Activated CD8-positive, alpha-beta memory T cell treated with anti-CD3 and anti-CD28 coated beads, Interleukin-2, amount 10 ng/mL, durations not matched to agents 7 days and 5 days (primary cell): ENCODE measurements at regions not wholly inside any gene's neighbourhood (a gene's known extent, or its start where the extent isn't known, plus 50 kb on each side); places are given as distances from the start of the nearest gene placed in this dataset.

ENCODE experiments used
- ATAC-seq: fragments of 150-1000 bp; cut with Tn5 transposase; one replicate; pipeline ENCODE4 v1.10.0; 2021; ENCODE audit warnings: moderate library complexity
- CTCF ChIA-PET: fragments of 350-600 bp; sonication (Branson Sonifier 250); formaldehyde crosslinking; loops from one replicate; lab custom pipeline; 2021; ENCODE audit warnings: antibody characterized with exemption; lab: Charles Lee
- DNase-seq: peaks from one replicate; pipeline ENCODE4 v3.0.0-alpha.2; 2020
- H3K27ac Mint-ChIP-seq: one replicate; pipeline ENCODE4 v1.8.0; 2021; ENCODE audit warnings: mild to moderate bottlenecking, mixed read lengths
- H3K27me3 Mint-ChIP-seq: one replicate; pipeline ENCODE4 v1.8.0; 2021; ENCODE audit warnings: mixed read lengths
- H3K36me3 Mint-ChIP-seq: one replicate; pipeline ENCODE4 v1.8.0; 2021; ENCODE audit warnings: mild to moderate bottlenecking, mixed read lengths
- H3K4me1 Mint-ChIP-seq: one replicate; pipeline ENCODE4 v1.8.0; 2021; ENCODE audit warnings: mixed read lengths
- H3K4me3 Mint-ChIP-seq: one replicate; pipeline ENCODE4 v1.8.0; 2021; ENCODE audit warnings: mild to moderate bottlenecking, moderate library complexity, mixed read lengths
- H3K9me3 Mint-ChIP-seq: one replicate; pipeline ENCODE4 v1.8.0; 2022; ENCODE audit warnings: low read depth, mixed read lengths

- CTCF ChIA-PET, result no interaction called here
- H3K9me3 Mint-ChIP-seq, result peaks cover 3% of the 10 kb centered on the region
- DNase-seq (no peak), ATAC-seq (no peak)
- H3K27me3 Mint-ChIP-seq, result no peaks in the 10 kb centered on the region
- no peak overlapping the region for H3K27ac Mint-ChIP-seq
- no peak overlapping the region for H3K4me3 Mint-ChIP-seq
- H3K4me1 Mint-ChIP-seq, result no peaks in the 10 kb centered on the region
- H3K36me3 Mint-ChIP-seq, result no peaks in the 10 kb centered on the region
Measured at GRCh38 chr18:44197832-44198611, 482.7 kb upstream of the SETBP1 start.

- H3K36me3 Mint-ChIP-seq, result no peaks in the 10 kb centered on the region
Measured at GRCh38 chr18:44198612-44199284, 481.9 kb upstream of the SETBP1 start.

GRCh38 chr18:44213293-44213692 is 467.4 kb upstream of the SETBP1 start:
- no peaks in the 10 kb centered on the region for H3K27me3 Mint-ChIP-seq
- H3K4me1 Mint-ChIP-seq, result no peaks in the 10 kb centered on the region
- ATAC-seq, result no peak
- DNase-seq, result no peak
- CTCF ChIA-PET, result no interaction called here
- H3K36me3 Mint-ChIP-seq, result no peaks in the 10 kb centered on the region
- H3K27ac Mint-ChIP-seq, result no peak overlapping the region
- no peak overlapping the region for H3K4me3 Mint-ChIP-seq
- no peaks in the 10 kb centered on the region for H3K9me3 Mint-ChIP-seq

More at GRCh38 chr18:44198612-44199284, 481.9 kb upstream of the SETBP1 start:
- Mint-ChIP-seq H3K9me3 (peaks cover 3% of the 10 kb centered on the region), H3K4me1 (no peaks in the 10 kb centered on the region), H3K27ac (no peak overlapping the region), H3K4me3 (no peak overlapping the region), H3K27me3 (no peaks in the 10 kb centered on the region)
- CTCF ChIA-PET, result no interaction called here
- ATAC-seq (no peak), DNase-seq (no peak)

GRCh38 chr18:44214396-44214795 is 466.3 kb upstream of the SETBP1 start:
- H3K4me1 Mint-ChIP-seq, result no peaks in the 10 kb centered on the region
- ATAC-seq, result no peak

GRCh38 chr18:44216169-44216568 is 464.5 kb upstream of the SETBP1 start:
- Mint-ChIP-seq H3K27ac (no peak overlapping the region), H3K9me3 (no peaks in the 10 kb centered on the region), H3K27me3 (no peaks in the 10 kb centered on the region), H3K4me3 (no peak overlapping the region), H3K36me3 (no peaks in the 10 kb centered on the region), H3K4me1 (no peaks in the 10 kb centered on the region)
- DNase-seq (no peak), ATAC-seq (no peak)
- CTCF ChIA-PET, result no interaction called here

More at GRCh38 chr18:44214396-44214795, 466.3 kb upstream of the SETBP1 start:
- DNase-seq, result no peak
- Mint-ChIP-seq H3K36me3 (no peaks in the 10 kb centered on the region), H3K27ac (no peak overlapping the region), H3K4me3 (no peak overlapping the region), H3K27me3 (no peaks in the 10 kb centered on the region), H3K9me3 (no peaks in the 10 kb centered on the region)
- CTCF ChIA-PET, result no interaction called here

DNA sequence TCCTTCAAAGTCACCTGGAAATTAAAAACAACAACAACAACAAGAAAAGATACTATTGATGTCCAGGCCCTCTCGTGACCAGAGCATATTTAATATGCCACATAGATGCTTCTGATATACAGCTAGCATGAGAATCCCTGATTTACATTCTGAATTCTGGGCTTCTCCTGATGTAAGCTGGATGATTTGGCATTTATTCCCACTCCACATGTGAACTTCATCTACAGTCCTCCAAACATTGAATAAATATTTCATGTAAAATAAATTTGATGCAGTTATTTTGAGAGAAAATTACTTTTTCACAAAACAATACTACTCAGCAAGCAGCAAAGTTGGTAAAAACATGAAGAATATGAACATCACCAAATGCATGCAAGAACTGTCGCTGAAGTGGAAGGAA is 453.2 kb upstream of the SETBP1 start:
- Mint-ChIP-seq H3K9me3 (peaks cover 2% of the 10 kb centered on the region), H3K36me3 (no peaks in the 10 kb centered on the region), H3K4me3 (no peak overlapping the region), H3K27me3 (no peaks in the 10 kb centered on the region), H3K4me1 (no peaks in the 10 kb centered on the region), H3K27ac (no peak overlapping the region)
- no peak for DNase-seq
- CTCF ChIA-PET, result no interaction called here
- no peak for ATAC-seq

GRCh38 chr18:44229693-44230108 is 451.0 kb upstream of the SETBP1 start:
- Mint-ChIP-seq H3K9me3 (peaks cover 2% of the 10 kb centered on the region), H3K27ac (no peak overlapping the region), H3K4me3 (no peak overlapping the region), H3K36me3 (no peaks in the 10 kb centered on the region), H3K4me1 (no peaks in the 10 kb centered on the region), H3K27me3 (no peaks in the 10 kb centered on the region)
- DNase-seq (no peak), ATAC-seq (no peak)
- CTCF ChIA-PET, result no interaction called here

- CTCF ChIA-PET, result no interaction called here
- Mint-ChIP-seq H3K4me1 (no peaks in the 10 kb centered on the region), H3K4me3 (no peak overlapping the region)
Measured at GRCh38 chr18:44231936-44232335, 448.8 kb upstream of the SETBP1 start.

DNA sequence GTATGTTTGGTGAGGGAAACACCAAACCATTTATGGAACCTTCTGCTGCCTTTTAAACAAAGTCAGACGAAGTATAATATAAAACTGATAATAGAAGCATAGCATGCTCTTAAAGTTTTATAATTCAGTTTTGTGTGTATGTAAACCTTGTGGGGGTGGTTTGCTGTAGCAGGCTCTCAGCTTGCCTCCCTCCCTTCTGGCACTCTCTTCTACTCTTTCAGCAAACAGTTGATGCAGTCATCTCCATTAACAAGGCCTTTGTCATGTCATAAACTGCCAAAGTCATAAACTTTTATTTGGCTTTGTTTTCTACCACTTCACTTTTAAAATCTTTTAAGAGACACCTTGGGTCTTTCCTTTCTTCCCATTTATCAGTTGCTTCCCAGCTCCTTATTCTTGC is 448.2 kb upstream of the SETBP1 start:
- no peak overlapping the region for H3K4me3 Mint-ChIP-seq
- no peaks in the 10 kb centered on the region for H3K4me1 Mint-ChIP-seq
- no peaks in the 10 kb centered on the region for H3K9me3 Mint-ChIP-seq
- ATAC-seq, result no peak
- DNase-seq, result no peak
- CTCF ChIA-PET, result no interaction called here
- no peak overlapping the region for H3K27ac Mint-ChIP-seq
- H3K36me3 Mint-ChIP-seq, result no peaks in the 10 kb centered on the region
- no peaks in the 10 kb centered on the region for H3K27me3 Mint-ChIP-seq

More at GRCh38 chr18:44231936-44232335, 448.8 kb upstream of the SETBP1 start:
- Mint-ChIP-seq H3K36me3 (no peaks in the 10 kb centered on the region), H3K27ac (no peak overlapping the region), H3K9me3 (no peaks in the 10 kb centered on the region), H3K27me3 (no peaks in the 10 kb centered on the region)
- DNase-seq (no peak), ATAC-seq (no peak)

DNA sequence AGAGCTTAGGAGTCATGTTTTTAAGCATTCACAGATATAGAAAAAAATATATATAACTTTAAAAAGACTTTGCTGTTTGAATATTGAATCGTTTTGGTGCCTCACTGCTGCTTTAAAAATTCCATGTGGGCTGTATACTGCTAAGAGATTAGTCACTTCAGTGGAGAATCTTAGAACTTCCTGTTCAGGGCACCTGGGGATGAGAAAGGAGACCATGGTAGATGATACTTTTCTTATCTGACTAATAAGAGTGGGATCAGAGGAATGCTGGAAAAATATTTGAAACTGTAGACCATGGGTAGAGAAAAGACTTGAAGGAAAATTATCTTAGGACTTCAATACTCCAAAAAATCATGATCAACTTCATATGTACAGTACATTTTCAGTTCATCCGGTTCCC is 442.2 kb upstream of the SETBP1 start:
- CTCF ChIA-PET, result no interaction called here
- no peak for ATAC-seq
- H3K4me3 Mint-ChIP-seq, result no peak overlapping the region

GRCh38 chr18:44238911-44239310 is 441.8 kb upstream of the SETBP1 start:
- CTCF ChIA-PET, result no interaction called here
- H3K4me1 Mint-ChIP-seq, result no peaks in the 10 kb centered on the region
- no peaks in the 10 kb centered on the region for H3K36me3 Mint-ChIP-seq
- H3K9me3 Mint-ChIP-seq, result no peaks in the 10 kb centered on the region
- no peak overlapping the region for H3K27ac Mint-ChIP-seq
- no peak overlapping the region for H3K4me3 Mint-ChIP-seq
- ATAC-seq (no peak), DNase-seq (no peak)
- no peaks in the 10 kb centered on the region for H3K27me3 Mint-ChIP-seq

More for the DNA sequence above, 442.2 kb upstream of the SETBP1 start:
- no peak overlapping the region for H3K27ac Mint-ChIP-seq
- H3K9me3 Mint-ChIP-seq, result no peaks in the 10 kb centered on the region
- H3K4me1 Mint-ChIP-seq, result no peaks in the 10 kb centered on the region
- DNase-seq, result no peak
- H3K27me3 Mint-ChIP-seq, result no peaks in the 10 kb centered on the region
- no peaks in the 10 kb centered on the region for H3K36me3 Mint-ChIP-seq

DNA sequence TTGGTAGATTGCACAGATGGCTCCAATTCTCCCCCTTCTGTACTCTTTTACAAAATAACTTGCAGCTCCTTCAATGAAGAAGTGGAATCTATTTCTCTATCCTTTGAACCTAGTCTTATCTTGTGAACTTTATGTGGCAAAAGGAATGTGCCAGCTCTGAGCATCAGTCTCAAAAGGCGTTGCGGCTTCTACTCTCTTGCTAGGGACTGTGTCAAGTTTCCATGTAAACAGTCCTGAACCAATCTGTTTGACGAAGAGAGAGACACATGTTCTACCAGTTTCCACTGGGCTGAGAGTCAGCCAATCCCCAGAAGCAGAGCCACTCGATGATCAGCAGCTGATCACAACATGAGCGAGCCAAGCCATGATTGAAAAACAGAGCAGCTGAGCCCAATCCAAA is 439.7 kb upstream of the SETBP1 start:
- Mint-ChIP-seq H3K27ac (no peak overlapping the region), H3K4me3 (no peak overlapping the region), H3K36me3 (no peaks in the 10 kb centered on the region), H3K27me3 (no peaks in the 10 kb centered on the region), H3K9me3 (no peaks in the 10 kb centered on the region), H3K4me1 (no peaks in the 10 kb centered on the region)
- no peak for ATAC-seq
- no peak for DNase-seq
- CTCF ChIA-PET, result no interaction called here

DNA sequence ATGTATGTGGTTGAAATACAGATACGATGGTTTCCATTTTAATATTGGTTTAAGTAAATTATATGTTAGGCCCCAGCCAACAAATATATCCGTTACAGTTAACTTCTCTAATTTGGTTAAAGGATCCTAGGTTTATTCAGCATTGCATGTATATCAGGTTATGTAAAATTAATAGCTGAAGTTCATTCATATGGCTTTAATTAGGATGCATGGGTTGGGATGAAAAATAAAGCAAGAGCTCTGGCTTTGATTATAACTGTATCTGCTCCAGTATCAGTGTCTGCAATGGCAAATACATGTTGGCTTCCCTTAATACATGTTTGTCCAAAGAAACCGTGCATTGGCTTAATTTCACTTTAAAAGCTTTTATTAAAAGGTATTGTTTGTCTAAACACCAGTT is 435.7 kb upstream of the SETBP1 start:
- Mint-ChIP-seq H3K27me3 (no peaks in the 10 kb centered on the region), H3K36me3 (no peaks in the 10 kb centered on the region), H3K4me3 (no peak overlapping the region), H3K27ac (no peak overlapping the region), H3K9me3 (no peaks in the 10 kb centered on the region), H3K4me1 (no peaks in the 10 kb centered on the region)
- CTCF ChIA-PET, result no interaction called here
- no peak for DNase-seq
- ATAC-seq, result no peak

DNA sequence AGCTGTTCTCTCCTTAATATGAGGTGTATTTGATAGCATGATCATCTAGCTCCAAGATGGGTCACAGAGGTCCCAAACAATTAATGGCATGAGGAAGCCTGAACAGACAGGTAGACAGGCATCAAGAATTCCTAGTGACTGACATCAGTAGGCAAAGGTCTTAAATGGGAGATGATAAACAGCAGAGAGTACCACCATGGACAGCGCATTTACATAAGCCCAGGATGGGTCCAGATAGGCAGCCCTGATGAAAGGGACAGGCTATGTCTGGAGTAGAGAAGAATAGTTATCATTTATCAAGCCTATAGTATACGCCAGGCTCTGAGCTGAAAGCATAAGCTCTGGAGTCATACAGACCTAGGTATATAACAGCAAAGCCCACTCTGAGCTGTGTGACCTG is 434.7 kb upstream of the SETBP1 start:
- no peaks in the 10 kb centered on the region for H3K4me1 Mint-ChIP-seq
- DNase-seq, result no peak
- no peaks in the 10 kb centered on the region for H3K9me3 Mint-ChIP-seq
- no peaks in the 10 kb centered on the region for H3K27me3 Mint-ChIP-seq
- no peak for ATAC-seq
- no peak overlapping the region for H3K4me3 Mint-ChIP-seq
- H3K27ac Mint-ChIP-seq, result no peak overlapping the region
- CTCF ChIA-PET, result no interaction called here
- no peaks in the 10 kb centered on the region for H3K36me3 Mint-ChIP-seq
